Activated CD4-positive, CD25-positive, alpha-beta regulatory T cell treated with anti-CD3 and anti-CD28 coated beads, Interleukin-2, amount 50 U/mL, for 24 hours (primary cell): ENCODE measurements at regions not wholly inside any gene's neighbourhood (a gene's known extent, or its start where the extent isn't known, plus 50 kb on each side); places are given as distances from the start of the nearest gene placed in this dataset.
"Not testable (repeated sequence)": the region's sequence is repeated elsewhere in the genome, so short reads cannot be mapped to it uniquely, and the experiment has no call there.

Experiments used
- ATAC-seq, 2 donors: fragments of 150-1000 bp; cut with Tn5 transposase; one replicate each; pipeline ENCODE4 v1.10.0; 2021; ENCODE audit warnings: mild to moderate bottlenecking in 1 of 2, moderate library complexity in 1 of 2

DNA sequence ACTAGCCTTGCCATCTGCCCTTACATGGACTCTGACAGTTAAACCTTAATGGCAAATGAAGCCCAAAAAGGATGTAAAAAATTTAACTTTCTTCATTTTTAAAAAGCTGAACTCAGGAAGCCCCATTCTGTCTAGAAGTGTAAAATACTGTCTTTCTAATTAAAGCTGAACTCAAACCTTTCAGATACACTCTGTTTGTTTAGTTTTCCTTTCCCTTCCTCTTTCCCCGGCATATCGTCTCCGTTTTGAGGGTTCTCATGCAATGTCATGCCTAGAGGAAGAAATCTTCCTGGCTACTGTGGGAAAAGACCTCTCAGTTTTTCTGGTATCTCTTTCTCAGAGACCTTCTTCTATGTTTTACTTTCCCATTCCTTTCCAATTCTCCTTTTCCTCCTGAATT is 841.5 kb downstream of the DTWD2 start:
- ATAC-seq: no peak

DNA sequence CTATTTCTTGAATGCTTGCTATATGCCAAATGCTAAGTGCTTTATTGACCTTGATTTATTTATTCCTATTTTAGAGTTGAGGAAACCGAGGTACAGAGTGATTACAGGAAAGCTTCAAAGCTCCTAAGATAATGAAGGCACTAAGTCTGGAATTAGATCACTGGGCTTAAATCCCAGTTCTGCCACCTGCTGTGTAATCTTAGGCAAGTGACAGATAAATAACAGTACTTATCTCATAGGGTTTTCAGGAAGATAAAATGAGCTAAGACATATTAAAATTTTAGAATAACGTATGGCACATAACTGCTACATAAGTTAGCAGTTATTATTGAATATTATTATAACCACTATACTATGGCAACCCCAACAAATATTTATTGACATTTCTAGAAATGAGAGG is 843.8 kb downstream of the DTWD2 start:
- no peak for ATAC-seq

DNA sequence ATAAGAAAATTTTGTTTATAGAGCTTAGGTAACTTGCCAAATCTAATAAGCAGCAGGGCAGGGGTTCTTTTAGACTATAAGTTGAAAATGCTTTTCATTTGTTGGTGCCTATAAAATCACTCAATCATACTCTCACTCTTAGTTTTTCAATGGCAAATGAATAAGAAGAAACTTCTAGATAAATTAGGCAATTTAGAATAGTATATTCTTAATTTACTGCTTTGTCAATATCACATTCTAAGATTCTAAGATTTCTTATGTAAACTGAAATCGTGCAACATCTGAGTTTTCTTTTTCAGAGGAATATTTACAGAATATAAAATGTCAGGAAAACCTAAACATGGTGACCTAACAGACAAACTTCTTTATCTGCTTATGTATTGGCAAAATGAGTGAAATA is 849.0 kb downstream of the DTWD2 start:
- ATAC-seq: no peak

DNA sequence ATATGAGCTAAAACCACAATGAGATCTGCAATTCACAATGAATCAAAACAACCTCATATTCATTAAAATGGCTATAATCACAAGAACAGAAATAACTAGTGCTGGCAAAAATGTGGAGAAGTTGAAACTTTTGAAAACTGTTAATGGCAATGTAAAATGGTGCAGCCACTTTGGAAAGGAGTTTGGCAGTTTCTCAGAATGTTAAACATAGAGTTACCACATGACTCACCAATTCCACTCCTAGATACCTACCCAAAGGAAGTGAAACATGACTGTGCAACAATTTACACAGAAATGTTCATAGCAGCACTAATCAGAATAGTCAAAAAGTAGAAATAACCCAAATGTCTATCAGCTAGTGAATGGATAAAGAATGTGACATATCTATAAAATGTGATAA is 862.2 kb downstream of the DTWD2 start:
- ATAC-seq: no peak

DNA sequence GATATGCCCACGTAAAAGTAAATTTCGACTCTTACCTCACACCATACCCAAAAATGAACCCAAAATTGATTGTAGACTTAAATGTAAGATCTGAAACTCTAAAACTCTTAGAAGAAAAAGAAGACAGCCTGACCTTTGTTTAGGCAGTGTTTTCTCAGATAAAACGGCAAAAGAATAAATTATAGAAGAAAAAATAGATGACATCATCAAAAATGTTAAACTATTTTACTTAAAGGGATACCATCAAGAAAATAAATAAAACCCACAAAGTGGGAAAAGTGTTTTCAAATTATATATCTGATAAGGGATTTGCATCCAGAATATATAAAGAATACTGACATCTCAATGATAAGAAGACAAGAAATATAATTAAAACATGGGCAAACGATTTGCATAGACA is 862.7 kb downstream of the DTWD2 start:
- no peak for ATAC-seq

DNA sequence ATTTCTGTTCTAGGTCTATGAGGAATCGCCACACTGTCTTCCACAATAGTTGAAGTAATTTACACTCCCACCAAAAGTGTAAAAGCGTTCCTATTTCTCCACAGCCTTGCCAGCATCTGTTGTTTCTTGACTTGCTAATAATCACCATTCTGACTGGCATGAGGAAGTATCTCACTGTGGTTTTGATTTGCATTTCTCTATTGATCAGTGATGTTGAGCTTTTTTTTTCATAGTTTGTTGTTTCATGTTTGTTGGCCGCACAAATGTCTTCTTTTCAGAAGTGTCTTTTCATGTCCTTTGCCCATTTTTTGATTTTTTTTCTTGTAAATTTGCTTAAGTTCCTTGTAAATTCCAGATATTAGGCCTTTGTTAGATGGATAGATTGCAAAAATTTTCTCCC is 867.1 kb downstream of the DTWD2 start:
- no peak for ATAC-seq

DNA sequence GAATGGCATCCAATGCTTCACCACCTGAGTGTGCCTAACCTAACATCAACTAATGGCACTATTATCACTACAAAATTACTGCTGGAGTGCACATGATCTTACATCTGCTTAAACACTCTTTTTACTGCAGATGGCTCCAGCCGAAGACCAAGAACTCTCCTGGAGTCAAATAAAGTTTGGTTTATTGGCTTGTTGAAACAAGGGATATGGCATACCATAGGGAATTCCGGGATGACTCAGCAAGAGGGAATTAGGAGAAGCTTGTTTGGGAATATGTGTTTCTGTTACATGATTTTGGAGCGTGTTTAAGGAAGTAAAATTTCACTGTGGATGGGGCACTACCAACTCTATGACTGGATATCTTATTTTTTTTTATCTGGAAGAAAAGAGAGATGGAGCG is 872.6 kb downstream of the DTWD2 start:
- no peak for ATAC-seq

DNA sequence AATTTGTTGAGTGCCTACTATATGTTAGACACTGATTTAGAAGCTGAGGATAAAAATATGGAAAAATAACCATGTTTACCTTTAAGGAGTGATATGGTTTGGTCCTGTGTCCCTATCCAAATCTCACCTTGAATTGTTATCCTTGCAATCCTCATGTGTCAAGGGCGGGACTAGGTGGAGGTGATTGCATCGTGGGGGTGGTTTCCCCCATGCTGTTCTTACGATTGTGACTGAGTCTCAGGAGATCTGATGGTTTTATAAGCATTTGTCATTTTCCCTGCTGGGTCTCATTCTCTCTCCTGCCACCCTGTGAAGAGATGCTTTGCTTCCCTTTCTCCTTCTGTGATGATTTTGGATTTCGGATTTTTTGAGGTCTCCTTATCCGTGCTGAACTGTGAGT is 876.4 kb downstream of the DTWD2 start:
- no peak for ATAC-seq

DNA sequence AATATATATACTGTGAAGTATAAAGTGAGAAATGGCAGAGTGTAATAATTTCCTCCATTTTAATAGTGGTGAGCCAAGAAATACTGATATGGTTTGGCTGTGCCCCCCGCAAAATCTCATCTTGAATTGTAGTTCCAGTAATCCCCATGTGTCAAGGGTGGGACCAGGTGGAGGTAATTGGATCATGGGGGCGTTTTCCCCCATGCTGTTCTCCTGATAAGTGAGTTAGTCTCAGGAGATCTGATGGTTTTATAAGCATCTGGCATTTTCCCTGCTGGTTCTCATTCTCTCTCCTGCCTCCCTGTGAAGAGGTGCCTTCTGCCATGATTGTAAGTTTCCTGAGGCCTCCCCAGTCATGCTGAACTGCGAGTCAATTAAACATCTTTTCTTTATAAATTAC is 881.1 kb downstream of the DTWD2 start:
- not testable (repeated sequence) for ATAC-seq

DNA sequence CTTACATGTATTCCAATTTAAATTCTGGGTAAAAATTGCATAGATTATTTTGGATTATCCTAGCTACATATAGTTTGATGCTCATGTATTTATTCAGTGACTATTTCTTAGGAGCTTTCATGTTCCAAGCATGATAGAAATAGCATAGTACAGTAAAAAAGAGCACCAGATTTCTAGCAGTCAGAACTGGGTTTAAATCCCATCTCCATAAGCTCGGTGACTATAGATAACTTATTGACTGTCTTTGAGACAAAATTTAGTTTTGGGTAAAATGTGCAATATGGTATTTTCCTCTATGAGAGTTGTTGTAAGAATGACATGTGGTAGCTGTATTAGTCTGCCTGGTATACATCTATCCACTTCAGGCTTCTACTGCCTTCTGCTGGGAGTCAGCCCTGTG is 889.6 kb downstream of the DTWD2 start:
- no peak for ATAC-seq

DNA sequence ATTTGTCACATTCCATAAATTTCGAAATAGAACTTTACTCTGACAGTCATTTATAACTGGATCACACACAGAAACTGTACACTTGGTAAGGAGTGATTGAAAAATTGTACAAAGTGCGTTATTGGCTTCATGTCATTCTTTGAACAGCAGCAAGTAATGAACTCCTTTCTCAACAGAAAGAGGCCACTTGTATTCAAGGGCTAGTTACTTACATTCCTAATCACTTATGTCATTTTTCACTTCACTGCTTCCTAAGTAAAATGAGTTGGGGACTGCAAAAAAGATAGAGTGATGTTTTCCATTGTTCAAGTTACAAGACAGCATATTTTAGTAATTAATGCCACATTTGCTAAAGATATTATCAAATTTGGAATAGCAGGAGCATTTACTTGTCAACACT is 893.2 kb downstream of the DTWD2 start:
- ATAC-seq: no peak

DNA sequence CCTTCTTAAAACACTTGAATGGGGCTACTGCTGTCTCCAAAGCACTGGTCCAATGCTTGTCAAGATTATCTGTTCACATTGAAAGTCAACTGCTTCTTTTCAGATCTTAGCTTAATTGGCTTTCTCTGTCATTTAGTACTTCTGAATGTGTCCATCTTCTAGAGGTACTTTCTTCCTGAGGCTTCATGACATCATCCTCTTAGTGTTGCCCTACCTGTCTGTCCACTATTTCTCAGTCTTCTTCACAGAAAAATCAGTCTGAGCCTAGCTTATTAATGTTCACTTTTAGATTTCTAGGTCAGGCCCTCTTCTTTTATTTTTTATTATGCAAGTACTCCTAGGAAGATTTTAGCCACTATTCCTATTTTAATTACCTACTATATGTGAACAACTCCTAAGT is 899.9 kb downstream of the DTWD2 start:
- ATAC-seq: no peak

DNA sequence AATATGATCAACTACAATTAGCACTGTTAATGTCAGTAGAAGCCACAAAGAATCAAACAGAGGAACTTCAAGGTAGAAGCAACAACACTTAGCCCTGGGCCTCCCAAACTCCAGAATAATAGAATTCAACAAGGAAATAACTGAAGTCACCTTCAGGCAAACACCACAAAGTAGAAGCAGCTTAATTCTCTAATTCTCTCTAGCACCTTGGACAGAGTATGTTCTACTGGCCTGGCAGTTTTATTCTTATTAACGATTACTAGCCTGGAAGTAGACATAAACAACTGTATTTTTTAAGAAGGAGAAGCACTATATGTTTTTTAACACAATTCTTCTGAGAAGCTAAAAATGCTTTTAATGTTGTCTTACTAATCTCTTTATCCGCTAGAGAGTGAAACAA is 911.9 kb downstream of the DTWD2 start:
- no peak for ATAC-seq

DNA sequence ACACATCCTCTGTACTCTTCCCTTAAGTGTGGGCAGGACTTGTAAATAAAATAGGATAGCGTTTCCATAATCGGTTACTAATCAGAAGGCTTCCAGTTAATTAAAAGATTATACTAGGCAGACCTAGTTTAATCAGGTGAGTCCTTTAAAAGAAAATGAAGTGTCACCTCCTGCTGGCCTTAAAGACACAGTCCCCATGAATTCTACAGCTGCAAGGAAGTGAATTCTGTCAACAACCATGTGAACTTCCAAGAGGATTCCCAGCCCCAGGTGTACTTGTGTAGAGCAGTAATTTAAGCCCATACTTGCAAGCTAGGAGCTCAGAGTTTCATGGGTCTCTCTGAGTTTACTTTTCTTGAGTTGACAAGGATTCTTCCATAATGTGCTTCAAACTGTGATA is 918.3 kb downstream of the DTWD2 start:
- ATAC-seq: no peak

DNA sequence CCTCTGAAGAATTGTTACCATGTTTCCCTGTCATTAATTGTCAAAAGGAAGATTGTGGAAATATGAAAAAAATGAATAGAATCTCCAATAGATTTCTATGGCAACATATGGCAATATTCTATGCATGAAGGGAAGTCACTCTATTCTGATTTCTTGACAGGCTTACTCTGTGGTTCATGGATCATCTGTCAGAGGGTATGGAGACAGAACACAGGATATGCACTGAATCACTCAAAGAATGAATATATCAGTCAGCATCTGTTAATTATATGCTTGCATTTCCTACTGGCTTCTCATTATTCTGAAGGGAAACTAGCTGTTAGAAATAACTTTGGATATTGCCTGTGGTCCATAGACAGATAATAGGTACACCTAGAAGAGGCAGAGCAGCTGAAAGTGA is 918.9 kb downstream of the DTWD2 start:
- no peak for ATAC-seq

DNA sequence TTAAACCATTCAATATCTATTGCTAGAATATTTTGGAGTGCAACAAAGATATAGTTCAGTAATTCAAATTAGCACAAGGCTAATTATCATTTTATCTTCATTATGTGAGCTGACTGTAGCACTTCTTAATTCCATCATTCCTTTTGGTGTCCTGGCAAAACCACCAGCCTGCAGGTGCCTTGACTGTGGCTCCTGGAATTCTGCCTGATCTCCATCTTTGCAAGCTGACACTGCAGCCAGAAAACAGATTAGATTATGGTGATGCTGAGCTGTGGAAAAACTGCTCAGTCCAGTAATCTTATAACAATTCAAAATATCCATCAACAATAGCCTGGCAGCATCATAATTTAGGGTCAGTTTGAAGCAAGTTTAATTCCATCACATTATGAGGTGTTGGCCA is 919.5 kb downstream of the DTWD2 start:
- no peak for ATAC-seq

DNA sequence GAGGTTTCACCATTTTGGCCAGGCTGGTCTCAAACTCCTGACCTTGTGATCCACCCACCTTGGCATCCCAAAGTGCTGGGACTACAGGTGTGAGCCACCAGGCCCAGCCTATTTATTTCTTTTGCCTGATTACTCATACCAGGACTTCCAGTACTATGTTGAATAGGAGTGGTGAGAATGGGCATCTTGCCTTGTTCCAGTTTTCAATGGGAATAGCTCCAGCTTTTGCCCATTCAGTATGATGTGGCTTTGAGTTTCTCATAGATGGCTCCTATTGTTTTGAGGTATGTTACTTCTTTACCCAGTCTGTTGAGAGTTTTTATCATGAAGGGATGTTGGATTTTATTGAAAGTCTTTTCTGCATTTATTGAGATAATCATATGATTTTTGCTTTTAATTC is 924.5 kb downstream of the DTWD2 start:
- not testable (repeated sequence) for ATAC-seq

DNA sequence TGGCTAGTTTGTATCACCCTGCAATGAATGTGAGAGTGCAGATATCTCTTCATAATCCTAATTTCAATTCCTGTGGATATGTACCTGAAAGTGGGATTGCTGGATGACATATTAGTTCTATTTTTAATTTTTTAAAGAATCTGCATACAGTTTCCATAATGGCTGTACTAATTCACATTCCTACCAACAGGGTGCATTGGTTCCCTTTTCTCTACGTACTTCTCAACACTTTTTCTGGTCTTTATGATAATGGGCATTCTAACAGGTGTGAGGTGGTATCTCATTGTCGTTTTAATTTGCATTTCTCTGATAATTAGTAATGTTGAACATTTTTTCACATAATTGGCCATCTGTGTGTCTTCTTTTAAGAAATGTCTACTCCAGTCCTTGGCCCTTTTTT is 927.5 kb downstream of the DTWD2 start:
- no peak for ATAC-seq

DNA sequence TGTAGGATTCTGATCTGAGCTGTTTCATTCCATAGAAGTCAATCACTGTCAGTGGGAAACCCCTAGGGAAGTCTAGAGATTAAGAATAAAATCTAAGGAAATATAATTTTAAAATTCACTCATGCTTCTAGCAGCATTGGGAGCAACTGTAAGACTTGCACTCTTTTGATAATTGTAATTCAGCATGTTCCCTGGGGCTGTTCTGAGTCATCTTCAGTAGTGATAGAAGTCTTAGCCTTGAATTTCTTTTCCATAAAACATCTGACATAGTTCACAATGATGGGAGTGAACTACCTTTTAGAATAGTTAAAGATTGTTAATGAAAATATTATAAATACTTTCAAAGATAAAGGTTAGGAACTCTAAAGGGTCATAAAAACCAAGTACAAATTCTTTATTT is 935.8 kb downstream of the DTWD2 start:
- ATAC-seq: no peak

DNA sequence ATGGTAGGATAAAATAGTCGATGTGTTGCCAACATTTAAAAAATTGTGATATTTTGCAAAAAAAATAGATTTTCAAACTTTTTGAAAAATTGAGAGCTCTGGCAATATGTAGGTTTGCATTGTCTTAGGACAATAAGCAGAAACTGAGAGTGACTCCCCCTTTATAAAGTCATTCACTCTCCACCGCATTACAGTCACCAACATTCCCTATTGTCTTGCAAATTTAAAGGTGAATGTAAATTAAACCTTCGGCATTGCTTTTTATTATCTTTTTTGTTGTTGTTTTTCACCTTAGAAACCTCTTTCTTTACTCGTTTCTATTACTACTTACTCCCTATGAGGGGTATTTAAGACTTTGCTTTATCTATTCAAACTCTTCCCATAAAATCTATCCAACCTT is 944.2 kb downstream of the DTWD2 start:
- no peak for ATAC-seq

DNA sequence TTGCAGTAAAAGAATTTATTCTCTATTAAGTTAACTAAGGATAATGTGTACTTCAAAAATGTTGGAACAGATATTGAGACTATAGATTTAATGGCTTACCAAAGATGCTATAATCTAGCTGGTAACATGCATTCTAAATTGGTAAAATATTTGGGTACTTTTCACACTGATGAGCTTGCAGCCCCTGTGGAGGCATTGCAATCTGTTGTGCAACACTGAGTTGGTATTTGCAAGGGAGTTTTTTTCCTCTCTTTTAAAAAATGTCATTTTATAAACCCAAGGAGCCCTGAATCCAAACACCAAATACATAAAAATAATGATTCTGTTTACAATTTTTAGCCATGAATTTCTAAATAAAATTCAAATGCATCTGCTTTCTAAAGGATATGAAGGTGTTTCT is 944.8 kb downstream of the DTWD2 start:
- ATAC-seq: no peak

DNA sequence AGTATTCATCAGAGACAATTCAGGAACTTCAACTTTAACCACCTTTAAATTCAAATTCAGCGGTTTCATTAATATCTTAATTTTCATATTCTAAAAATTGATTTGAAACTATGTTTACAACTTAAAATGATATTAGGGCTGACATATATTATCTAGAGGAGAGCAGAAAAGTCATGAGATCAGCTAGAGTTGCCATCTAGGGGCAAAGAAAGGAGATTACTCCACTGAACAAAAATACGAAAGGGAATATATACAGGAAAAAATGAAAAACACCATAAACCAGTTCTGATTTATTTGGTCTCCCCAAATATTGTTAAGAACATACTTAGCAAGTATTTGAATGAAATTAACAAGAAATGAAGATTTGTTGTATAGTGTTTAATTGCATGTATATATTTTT is 946.3 kb downstream of the DTWD2 start:
- ATAC-seq: no peak

DNA sequence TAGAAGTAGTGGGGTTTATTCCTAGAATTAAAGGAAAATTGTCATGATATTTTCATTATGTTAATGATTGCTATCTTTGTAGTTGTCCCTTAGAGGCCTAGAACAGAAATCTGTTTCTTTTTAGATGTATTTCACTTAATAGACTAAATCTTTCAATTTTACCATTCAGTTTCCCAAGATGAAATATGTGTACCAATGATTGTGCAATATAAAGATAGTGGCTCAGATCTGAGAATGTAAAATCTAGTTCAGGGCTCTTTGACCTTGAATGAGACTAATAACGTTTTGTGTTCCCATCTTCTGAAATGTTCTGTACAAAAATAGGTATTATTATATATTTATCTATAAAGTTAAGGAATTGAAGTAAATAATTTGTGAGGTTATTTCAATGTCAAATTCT is 947.9 kb downstream of the DTWD2 start:
- no peak for ATAC-seq

DNA sequence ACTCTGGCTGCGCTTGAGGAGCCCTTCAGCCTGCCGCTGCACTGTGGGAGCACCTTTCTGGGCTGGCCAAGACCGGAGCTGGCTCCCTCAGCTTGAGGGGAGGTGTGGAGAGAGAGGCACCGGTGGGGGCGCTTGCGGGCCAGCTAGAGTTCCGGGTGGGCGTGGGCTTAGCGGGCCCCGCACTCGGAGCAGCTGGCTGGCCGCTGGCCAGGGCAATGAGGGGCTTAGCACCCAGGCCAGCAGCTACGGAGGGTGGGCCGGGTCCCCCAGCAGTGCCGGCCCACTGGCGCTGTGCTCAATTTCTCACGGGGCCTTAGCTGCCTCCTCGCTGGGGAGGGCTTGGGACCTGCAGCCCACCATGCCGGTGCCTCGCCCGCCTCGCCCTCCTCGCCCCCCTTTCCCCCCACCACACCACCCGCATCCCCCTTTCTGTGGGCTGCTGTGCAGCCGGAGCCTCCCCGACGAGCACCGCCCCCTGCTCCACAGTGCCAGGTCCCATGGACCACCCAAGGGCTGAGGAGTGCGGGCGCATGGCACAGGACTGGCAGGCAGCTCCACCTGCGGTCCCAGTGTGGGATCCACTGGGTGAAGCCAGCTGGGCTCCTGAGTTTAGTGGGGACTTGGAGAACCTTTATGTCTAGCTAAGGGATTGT is 954.5 kb downstream of the DTWD2 start:
- no peak for ATAC-seq

DNA sequence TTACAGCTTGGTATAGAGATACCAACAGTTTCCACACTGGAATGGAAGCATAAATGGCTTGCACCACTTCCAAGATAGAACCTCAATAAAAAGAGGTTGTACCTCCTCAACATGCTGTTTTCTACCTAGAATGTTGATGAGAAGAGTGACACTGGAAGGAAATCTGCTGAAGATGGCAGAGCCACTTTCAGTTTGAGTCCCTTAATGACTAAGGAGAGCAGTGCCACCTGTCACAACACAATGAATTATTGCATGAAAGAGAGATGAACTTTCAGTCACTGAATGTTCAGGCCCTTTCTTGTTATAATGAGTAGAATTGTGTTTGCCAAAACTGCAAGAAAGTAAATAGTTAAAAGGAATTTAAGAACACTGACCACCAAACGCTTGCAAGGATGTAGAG is 958.5 kb downstream of the DTWD2 start:
- ATAC-seq: no peak

DNA sequence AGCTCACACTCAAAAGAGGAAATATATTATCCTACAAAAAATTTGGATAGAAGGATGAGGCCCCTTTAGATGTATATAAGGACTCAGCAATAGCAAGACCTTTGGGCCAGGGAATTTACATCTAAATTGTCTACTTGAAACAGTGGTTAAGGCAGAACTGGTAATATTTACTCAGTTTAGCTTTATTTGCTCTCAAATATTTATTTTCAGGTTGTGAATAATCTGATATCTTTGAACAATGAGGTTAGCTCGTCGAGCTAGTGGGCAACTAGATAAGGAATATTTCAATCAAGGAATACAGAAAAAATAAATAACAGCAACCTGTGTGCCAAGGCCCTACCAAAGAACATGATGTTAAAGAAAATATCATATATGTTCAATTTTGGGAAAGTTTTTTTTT is 966.3 kb downstream of the DTWD2 start:
- ATAC-seq: no peak
